Natural killer cell (primary cell): ENCODE measurements at regions not wholly inside any gene's neighbourhood (a gene's known extent, or its start where the extent isn't known, plus 50 kb on each side); places are given as distances from the start of the nearest gene placed in this dataset.

Source experiments
- ATAC-seq, 3 donors: fragments of 150-1000 bp in 2 of 3; fragments of 200-7000 bp in 1 of 3; cut with Tn5 transposase; 1 replicate in 1 of 3; 2 replicates in 2 of 3; pipeline ENCODE4 v1.10.0; 2021; ENCODE audit warnings: mild to moderate bottlenecking in 2 of 3, moderate library complexity in 2 of 3
- DNase-seq, 2 donors: peaks; one replicate each; pipeline versions ENCODE4 v3.0.0 to v3.0.0-alpha.2; 2013 to 2021; ENCODE audit warnings: mixed read lengths in 1 of 2
- H3K27ac ChIP-seq: one replicate; pipeline ENCODE4 v1.5.1; 2013; ENCODE audit warnings: mild to moderate bottlenecking, low read length
- H3K27me3 ChIP-seq: one replicate; pipeline ENCODE4 v1.6.1; 2013; ENCODE audit warnings: low read length; ENCODE audit not compliant: control insufficient read depth, insufficient read depth
- H3K36me3 ChIP-seq: one replicate; pipeline ENCODE4 v1.6.1; 2013; ENCODE audit warnings: low read length; ENCODE audit not compliant: control insufficient read depth, insufficient read depth
- H3K4me1 ChIP-seq: one replicate; pipeline ENCODE4 v1.6.1; 2013; ENCODE audit warnings: low read length; ENCODE audit not compliant: control insufficient read depth, insufficient read depth
- H3K4me3 ChIP-seq: one replicate; pipeline ENCODE4 v1.5.1; 2013; ENCODE audit warnings: low read length
- H3K9me3 ChIP-seq: one replicate; pipeline ENCODE4 v1.6.1; 2013; ENCODE audit warnings: low read length; ENCODE audit not compliant: control insufficient read depth, insufficient read depth
- H3K27ac Mint-ChIP-seq, 2 donors: one replicate each; pipeline ENCODE4 v1.8.0; 2022; ENCODE audit warnings: mild to moderate bottlenecking in 2 of 2, mixed read lengths in 2 of 2, moderate library complexity in 1 of 2
- H3K27me3 Mint-ChIP-seq, 2 donors: one replicate each; pipeline ENCODE4 v1.8.0; 2022; ENCODE audit warnings: low read depth in 2 of 2, mixed read lengths in 2 of 2
- H3K36me3 Mint-ChIP-seq: one replicate; pipeline ENCODE4 v1.8.0; 2022; ENCODE audit warnings: mixed read lengths
- H3K4me1 Mint-ChIP-seq, 2 donors: one replicate each; pipeline ENCODE4 v1.8.0; 2022; ENCODE audit warnings: mixed read lengths in 2 of 2
- H3K4me3 Mint-ChIP-seq: one replicate; pipeline ENCODE4 v1.8.0; 2022; ENCODE audit warnings: mild to moderate bottlenecking, moderate library complexity, mixed read lengths
- H3K9me3 Mint-ChIP-seq, 2 donors: one replicate each; pipeline ENCODE4 v1.8.0; 2022; ENCODE audit warnings: mixed read lengths in 2 of 2
- CTCF ChIP-seq: fragments of 200-600 bp; IDR thresholded peaks from one replicate; pipeline ENCODE4 v1.8.0; 2022; ENCODE audit warnings: antibody characterized with exemption
- WGBS: methylation state at CpG from one replicate; pipeline ENCODE4 v1.1.7; 2013; ENCODE audit warnings: missing lambda C conversion rate; ENCODE audit not compliant: insufficient coverage; 5-methylcytosine and 5-hydroxymethylcytosine counted together
- intact Hi-C: fragments of 100-400 bp; cut with micrococcal nuclease; formaldehyde crosslinking; loops from one replicate; pipeline ENCODE4 v1.14.2; 2022

GRCh38 chr20:61047515-61047914 is 204.5 kb upstream of the CDH4 start:
- H3K9me3 ChIP-seq, result no peaks in the 10 kb centered on the region
- ATAC-seq (no peak), DNase-seq (no peak)
- WGBS, result 85% methylated on average over 4 of the region's 4 CpGs
- no peaks in the 10 kb centered on the region for H3K36me3 ChIP-seq
- Mint-ChIP-seq H3K27me3 (no peaks in the 10 kb centered on the region), H3K27ac (no peak overlapping the region), H3K4me3 (no peak overlapping the region), H3K9me3 (no peaks in the 10 kb centered on the region), H3K4me1 (no peaks in the 10 kb centered on the region), H3K36me3 (no peaks in the 10 kb centered on the region)
- intact Hi-C loops, result no loop called here
- H3K27me3 ChIP-seq, result no peaks in the 10 kb centered on the region
- no peaks in the 10 kb centered on the region for H3K4me1 ChIP-seq
- no peak overlapping the region for H3K4me3 ChIP-seq
- H3K27ac ChIP-seq, result no peak overlapping the region
- no peak for TF ChIP-seq CTCF

GRCh38 chr20:61048302-61048701 is 203.8 kb upstream of the CDH4 start:
- no peak overlapping the region for H3K27ac ChIP-seq
- no peak for DNase-seq
- no peak overlapping the region for H3K27ac Mint-ChIP-seq

GRCh38 chr20:61049684-61050083 is 202.4 kb upstream of the CDH4 start:
- Mint-ChIP-seq H3K27me3 (peaks cover 3 to 6% of the 10 kb centered on the region in 2 donors), H3K4me3 (no peak overlapping the region), H3K36me3 (no peaks in the 10 kb centered on the region), H3K9me3 (no peaks in the 10 kb centered on the region), H3K4me1 (no peaks in the 10 kb centered on the region), H3K27ac (no peak overlapping the region)
- ATAC-seq (no peak), DNase-seq (no peak)
- WGBS, result 88% methylated on average over 9 of the region's 9 CpGs
- no peaks in the 10 kb centered on the region for H3K36me3 ChIP-seq
- no peak overlapping the region for H3K4me3 ChIP-seq
- H3K27ac ChIP-seq, result no peak overlapping the region
- H3K27me3 ChIP-seq, result no peaks in the 10 kb centered on the region
- TF ChIP-seq CTCF, result no peak
- H3K9me3 ChIP-seq, result no peaks in the 10 kb centered on the region
- intact Hi-C loops, result no loop called here
- H3K4me1 ChIP-seq, result no peaks in the 10 kb centered on the region

More at GRCh38 chr20:61048302-61048701, 203.8 kb upstream of the CDH4 start:
- H3K36me3 ChIP-seq, result no peaks in the 10 kb centered on the region
- no peaks in the 10 kb centered on the region for H3K27me3 ChIP-seq
- H3K9me3 ChIP-seq, result no peaks in the 10 kb centered on the region
- Mint-ChIP-seq H3K9me3 (no peaks in the 10 kb centered on the region), H3K27me3 (peaks cover 0 to under 1% of the 10 kb centered on the region in 2 donors), H3K36me3 (no peaks in the 10 kb centered on the region), H3K4me3 (no peak overlapping the region), H3K4me1 (no peaks in the 10 kb centered on the region)
- intact Hi-C loops, result no loop called here
- H3K4me3 ChIP-seq, result no peak overlapping the region
- TF ChIP-seq CTCF, result no peak
- WGBS, result 78% methylated on average over 2 of the region's 2 CpGs
- no peaks in the 10 kb centered on the region for H3K4me1 ChIP-seq
- no peak for ATAC-seq

DNA sequence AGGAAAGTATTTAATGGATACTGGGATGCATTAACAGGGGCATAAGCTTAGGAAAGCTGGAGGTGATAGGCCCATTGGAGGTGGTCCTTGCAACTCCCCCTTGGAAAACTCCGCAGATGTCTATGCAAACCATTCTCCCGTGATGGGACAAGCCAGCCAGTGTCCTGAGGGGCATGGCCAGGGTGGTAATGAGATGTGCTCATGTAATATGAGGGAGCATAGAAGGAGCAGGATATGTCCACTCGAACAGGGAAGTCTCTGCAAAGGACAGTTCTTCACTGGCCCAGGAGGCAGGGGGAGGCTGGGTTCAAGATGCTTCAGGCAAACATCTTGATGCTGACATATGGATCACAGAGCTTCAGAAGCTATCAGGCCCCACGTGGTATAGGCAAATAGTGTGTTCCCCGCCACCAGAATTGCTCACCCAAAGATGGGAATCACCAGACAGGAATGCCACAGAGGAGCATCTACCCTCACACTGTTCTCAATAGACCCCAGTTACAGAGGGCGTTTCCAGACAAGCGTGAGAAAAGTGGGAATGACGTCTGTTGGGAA is 201.6 kb upstream of the CDH4 start:
- H3K36me3 Mint-ChIP-seq, result no peaks in the 10 kb centered on the region
- no peaks in the 10 kb centered on the region for H3K9me3 ChIP-seq
- no peaks in the 10 kb centered on the region for H3K36me3 ChIP-seq
- no peak for DNase-seq
- no peaks in the 10 kb centered on the region for H3K9me3 Mint-ChIP-seq
- ATAC-seq, result no peak
- no peaks in the 10 kb centered on the region for H3K4me1 ChIP-seq
- H3K4me1 Mint-ChIP-seq, result no peaks in the 10 kb centered on the region
- H3K27ac ChIP-seq, result no peak overlapping the region
- 76% methylated on average over 8 of the region's 8 CpGs for WGBS
- no peak overlapping the region for H3K4me3 Mint-ChIP-seq
- TF ChIP-seq CTCF, result no peak
- no peak overlapping the region for H3K4me3 ChIP-seq
- intact Hi-C loops, result no loop called here
- no peaks in the 10 kb centered on the region for H3K27me3 ChIP-seq
- peaks cover 3 to 6% of the 10 kb centered on the region in 2 donors for H3K27me3 Mint-ChIP-seq
- H3K27ac Mint-ChIP-seq, result no peak overlapping the region
